Dendritic cell treated with granulocyte-macrophage colony-stimulating factor and Interleukin-4, amounts not matched to agents 40 ng/mL and 50 ng/mL, for 4 days (primary cell): ENCODE measurements at regions not wholly inside any gene's neighbourhood (a gene's known extent, or its start where the extent isn't known, plus 50 kb on each side); places are given as distances from the start of the nearest gene placed in this dataset.

ENCODE experiments used
- H3K27ac Mint-ChIP-seq: one replicate; pipeline ENCODE4 v1.8.0; 2022; ENCODE audit warnings: mild to moderate bottlenecking, mixed read lengths
- H3K27me3 Mint-ChIP-seq: one replicate; pipeline ENCODE4 v1.8.0; 2022; ENCODE audit warnings: mild to moderate bottlenecking, mixed read lengths
- H3K36me3 Mint-ChIP-seq: one replicate; pipeline ENCODE4 v1.8.0; 2022; ENCODE audit warnings: low read depth, mixed read lengths
- H3K4me1 Mint-ChIP-seq: one replicate; pipeline ENCODE4 v1.8.0; 2022; ENCODE audit warnings: low read depth, mixed read lengths
- H3K4me3 Mint-ChIP-seq: one replicate; pipeline ENCODE4 v1.8.0; 2022; ENCODE audit warnings: mild to moderate bottlenecking, moderate library complexity, mixed read lengths
- H3K9me3 Mint-ChIP-seq: one replicate; pipeline ENCODE4 v1.8.0; 2022; ENCODE audit warnings: mixed read lengths
- intact Hi-C: fragments of 100-400 bp; cut with micrococcal nuclease; formaldehyde crosslinking; loops from one replicate; pipeline ENCODE4 v1.15.0; 2022

DNA sequence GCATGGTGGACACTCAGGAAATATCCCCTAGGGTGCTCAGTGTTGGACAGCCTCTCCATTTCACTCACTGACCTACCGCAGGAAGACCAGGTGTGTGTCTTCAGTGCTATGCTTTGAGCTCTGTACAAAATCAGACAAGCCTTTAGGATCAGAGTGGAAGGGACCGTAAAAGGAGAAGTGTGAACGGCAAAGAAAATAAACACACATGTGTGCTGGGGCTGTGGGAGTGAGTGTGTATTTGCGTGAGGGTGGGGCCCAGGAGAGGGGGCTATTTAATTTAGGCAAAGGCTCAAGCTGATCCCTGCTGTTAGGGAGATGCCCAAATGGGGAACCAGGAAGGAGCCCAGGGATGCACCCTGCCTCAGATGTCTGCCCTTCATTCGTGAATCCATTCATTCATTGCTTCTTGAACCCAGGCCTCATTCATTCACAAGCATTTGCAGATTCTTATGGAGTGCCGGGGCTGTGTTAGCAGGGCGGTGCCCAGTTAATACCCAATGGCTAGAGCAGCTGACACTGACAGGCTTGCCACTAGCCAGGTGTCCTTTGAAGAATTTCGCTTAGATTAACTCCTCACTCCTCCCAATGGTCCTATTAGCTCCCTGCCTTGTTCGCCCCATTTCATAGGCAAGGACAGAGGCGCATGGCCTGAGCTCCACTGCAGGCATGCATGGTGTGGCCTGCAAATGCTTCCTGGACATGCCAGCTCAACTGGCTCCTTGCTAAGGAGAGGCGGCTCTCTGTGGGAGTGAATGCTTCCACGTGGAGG, 296.7 kb upstream of the FOXF1 start:
- Mint-ChIP-seq H3K27ac (no peak overlapping the region), H3K27me3 (peaks cover 13% of the 10 kb centered on the region), H3K9me3 (peaks cover 12% of the 10 kb centered on the region), H3K36me3 (no peaks in the 10 kb centered on the region), H3K4me3 (no peak overlapping the region), H3K4me1 (peaks cover 19% of the 10 kb centered on the region)
- intact Hi-C loops, result no loop called here

DNA sequence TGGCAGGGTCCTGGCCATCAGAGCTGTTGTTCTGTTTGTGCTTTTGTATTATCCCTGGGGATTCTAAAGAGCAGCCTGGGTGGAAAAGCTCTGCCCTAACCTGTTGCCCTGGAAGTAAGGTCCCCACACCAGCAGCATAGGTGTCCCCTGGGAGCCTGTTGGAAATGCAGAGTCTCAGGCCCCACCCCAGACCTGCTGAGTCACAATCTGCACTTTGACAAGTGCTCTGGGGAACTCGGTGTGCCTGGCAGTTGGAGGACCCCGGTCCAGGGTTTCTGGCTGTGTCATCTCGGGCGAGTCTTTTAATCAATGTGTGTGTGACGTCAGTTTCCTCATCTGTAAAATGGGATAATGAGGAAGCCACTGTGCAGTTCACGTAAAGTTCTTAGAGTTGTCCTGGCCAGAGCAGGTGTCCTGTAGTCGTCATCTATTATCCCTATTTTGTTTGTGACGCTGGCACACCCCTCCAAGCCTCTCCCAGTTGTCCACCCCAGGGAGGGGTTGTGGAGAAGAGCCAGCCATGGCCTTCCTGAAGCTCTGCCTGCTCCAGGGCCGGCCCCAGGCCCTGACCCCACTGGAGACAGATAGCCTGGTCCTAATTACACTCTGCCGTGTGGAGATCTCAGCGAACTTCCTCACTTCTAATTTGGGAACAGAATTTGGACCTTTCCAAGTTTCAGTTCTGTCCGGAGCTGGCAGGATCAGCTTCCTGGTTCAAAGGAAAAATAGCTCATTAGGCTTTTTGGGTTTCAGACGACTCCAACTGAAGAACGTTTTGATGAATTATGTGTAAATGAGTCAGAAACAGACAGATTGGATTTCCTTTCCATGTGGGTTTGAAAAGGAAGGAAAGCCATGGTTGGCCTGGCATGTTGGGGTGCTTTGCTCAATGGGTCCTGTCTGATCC, 295.7 kb upstream of the FOXF1 start:
- Mint-ChIP-seq H3K4me3 (no peak overlapping the region), H3K27ac (no peak overlapping the region), H3K27me3 (peaks cover 6% of the 10 kb centered on the region), H3K4me1 (peaks cover 19% of the 10 kb centered on the region), H3K36me3 (no peaks in the 10 kb centered on the region), H3K9me3 (peaks cover 12% of the 10 kb centered on the region)
- intact Hi-C loops, result no loop called here

DNA sequence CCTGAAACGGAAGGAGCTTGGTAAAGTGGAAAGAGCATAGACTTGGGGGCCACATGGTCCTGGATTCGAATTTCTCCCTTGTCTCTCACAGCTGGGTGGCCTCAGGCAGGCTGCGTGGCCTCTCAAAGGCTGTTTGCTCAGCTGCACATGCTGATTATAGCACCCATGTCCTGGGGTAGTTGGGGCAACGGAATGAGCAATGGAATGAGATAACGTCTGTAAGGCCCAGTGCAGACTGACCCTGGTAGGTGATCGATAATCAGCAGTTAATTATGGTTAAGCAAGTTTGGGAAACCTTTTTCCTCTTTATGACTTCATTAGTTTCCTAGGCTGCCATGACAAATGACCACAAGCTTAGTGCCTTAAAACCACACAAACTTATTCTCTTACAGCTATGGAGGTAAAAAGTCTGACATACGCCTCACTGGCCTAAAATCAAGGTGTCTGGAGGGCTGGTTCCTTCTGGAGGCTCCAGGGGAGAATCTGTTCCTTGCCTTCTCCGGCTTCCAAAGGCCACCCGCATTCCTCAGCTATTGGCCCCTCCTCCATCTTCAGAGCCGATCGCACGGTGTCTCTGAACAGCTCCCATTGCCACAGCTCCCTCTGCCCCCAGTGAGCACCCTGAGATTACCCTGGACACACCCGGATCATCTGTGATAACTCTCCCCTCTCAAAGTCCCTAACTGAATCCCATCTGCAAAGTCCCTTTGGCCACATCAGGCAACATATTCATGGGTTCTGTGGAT, 294.9 kb upstream of the FOXF1 start:
- no peaks in the 10 kb centered on the region for H3K36me3 Mint-ChIP-seq

GRCh38 chr16:86215979-86216585, 294.2 kb upstream of the FOXF1 start:
- H3K4me1 Mint-ChIP-seq, result peaks cover 19% of the 10 kb centered on the region
- no peak overlapping the region for H3K4me3 Mint-ChIP-seq
- intact Hi-C loops, result no loop called here

More for the DNA sequence above, 294.9 kb upstream of the FOXF1 start:
- Mint-ChIP-seq H3K4me3 (no peak overlapping the region), H3K9me3 (peaks cover 12% of the 10 kb centered on the region), H3K27me3 (peaks cover 7% of the 10 kb centered on the region), H3K27ac (no peak overlapping the region), H3K4me1 (peaks cover 19% of the 10 kb centered on the region)
- intact Hi-C loops, result no loop called here

GRCh38 chr16:86216591-86216990, 293.7 kb upstream of the FOXF1 start:
- H3K4me1 Mint-ChIP-seq, result peaks cover 19% of the 10 kb centered on the region
- peaks cover 11% of the 10 kb centered on the region for H3K9me3 Mint-ChIP-seq
- no peak overlapping the region for H3K4me3 Mint-ChIP-seq
- H3K27ac Mint-ChIP-seq, result no peak overlapping the region
- H3K36me3 Mint-ChIP-seq, result no peaks in the 10 kb centered on the region
- intact Hi-C loops, result no loop called here
- peaks cover 7% of the 10 kb centered on the region for H3K27me3 Mint-ChIP-seq

More at GRCh38 chr16:86215979-86216585, 294.2 kb upstream of the FOXF1 start:
- Mint-ChIP-seq H3K27me3 (peaks cover 7% of the 10 kb centered on the region), H3K9me3 (peaks cover 12% of the 10 kb centered on the region), H3K27ac (no peak overlapping the region), H3K36me3 (no peaks in the 10 kb centered on the region)

DNA sequence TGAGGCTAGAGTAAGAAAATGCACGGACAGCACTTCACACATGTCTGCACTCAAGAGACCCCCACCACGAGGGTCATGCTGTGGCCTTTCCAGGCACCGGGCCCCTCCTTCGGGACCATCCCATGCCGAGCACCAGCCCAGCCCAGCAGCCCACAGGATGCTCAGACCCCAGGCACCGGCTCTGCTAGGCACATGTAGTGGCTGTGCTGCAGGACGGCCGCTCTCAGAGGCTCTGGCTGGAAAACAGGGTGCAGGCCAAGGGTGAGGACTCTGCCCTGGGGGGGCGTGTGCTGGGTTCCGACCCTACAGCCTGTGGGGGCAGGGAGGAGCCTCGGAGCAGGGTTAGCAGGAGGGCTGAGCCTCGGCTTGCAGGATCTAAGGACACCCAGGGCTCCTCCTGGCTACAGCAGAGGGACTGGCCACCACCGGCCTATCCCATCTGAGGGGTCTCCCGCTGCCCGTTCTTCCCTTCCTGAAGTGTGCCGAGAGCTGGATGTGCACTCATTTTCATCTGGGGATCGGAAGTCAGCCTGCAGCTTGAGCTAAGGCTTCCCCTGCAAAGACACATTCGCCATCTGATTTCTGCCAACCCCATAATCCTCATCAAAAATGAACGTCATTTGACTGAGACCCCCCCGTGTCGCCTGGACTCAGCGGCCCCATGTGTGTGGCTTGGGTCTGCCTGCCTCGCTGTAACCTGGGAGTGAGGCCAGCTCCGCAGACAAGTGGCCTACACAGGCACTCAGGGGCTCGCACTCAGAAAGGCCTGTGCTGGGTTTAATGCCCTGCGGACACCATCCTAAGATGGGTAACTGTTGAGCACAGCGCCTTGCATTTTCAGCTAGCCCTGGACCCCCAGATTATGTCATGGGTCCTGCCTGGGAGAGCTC, 293.1 kb upstream of the FOXF1 start:
- Mint-ChIP-seq H3K27me3 (peaks cover 8% of the 10 kb centered on the region), H3K4me3 (no peak overlapping the region), H3K36me3 (no peaks in the 10 kb centered on the region), H3K27ac (no peak overlapping the region), H3K4me1 (peaks cover 19% of the 10 kb centered on the region), H3K9me3 (peaks cover 5% of the 10 kb centered on the region)
- intact Hi-C loops, result no loop called here

GRCh38 chr16:86217891-86218270, 292.4 kb upstream of the FOXF1 start:
- intact Hi-C loops, result no loop called here
- Mint-ChIP-seq H3K9me3 (no peaks in the 10 kb centered on the region), H3K27me3 (peaks cover 7% of the 10 kb centered on the region), H3K27ac (no peak overlapping the region), H3K36me3 (no peaks in the 10 kb centered on the region), H3K4me1 (peaks cover 13% of the 10 kb centered on the region), H3K4me3 (no peak overlapping the region)

DNA sequence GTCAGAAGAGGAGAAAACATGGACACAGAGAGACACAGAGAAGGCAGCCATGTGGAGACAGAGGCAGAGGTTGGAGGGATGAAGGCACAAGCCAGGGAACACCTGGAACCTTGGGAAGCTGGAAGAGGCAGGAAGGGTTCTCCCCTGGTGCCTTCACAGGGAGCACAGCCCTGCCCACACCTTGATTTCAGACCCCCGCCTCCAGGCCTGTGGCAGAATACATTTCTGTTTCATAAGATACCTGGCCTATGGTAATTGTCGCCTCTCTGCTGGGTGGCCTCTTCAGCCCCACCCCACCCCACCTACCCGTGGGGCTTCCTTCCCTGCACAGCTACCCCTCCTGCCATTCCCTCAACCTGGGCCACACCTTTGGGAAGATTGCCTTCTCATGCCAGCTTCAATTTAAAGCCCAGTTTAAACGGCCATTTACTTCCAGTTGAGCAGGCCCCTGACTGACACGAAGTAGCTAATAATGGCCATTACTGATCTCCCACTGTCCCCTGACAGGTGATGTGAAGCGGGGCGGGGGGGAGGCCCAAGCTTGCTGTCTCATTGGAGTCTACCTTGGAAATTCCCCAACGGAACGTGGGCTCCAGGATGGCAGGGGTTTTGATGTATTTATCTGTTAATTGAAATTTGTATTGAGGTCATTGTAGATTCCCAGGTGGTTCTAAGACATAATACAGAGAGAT, 291.7 kb upstream of the FOXF1 start:
- intact Hi-C loops, result no loop called here
- peaks cover 7% of the 10 kb centered on the region for H3K4me1 Mint-ChIP-seq
- H3K27me3 Mint-ChIP-seq, result peaks cover 9% of the 10 kb centered on the region
- H3K4me3 Mint-ChIP-seq, result no peak overlapping the region
- no peak overlapping the region for H3K27ac Mint-ChIP-seq
- H3K36me3 Mint-ChIP-seq, result no peaks in the 10 kb centered on the region
- no peaks in the 10 kb centered on the region for H3K9me3 Mint-ChIP-seq

GRCh38 chr16:86219655-86220445, 290.5 kb upstream of the FOXF1 start:
- peaks cover 4% of the 10 kb centered on the region for H3K4me1 Mint-ChIP-seq
- H3K27me3 Mint-ChIP-seq, result peaks cover 9% of the 10 kb centered on the region
- intact Hi-C loops, result no loop called here
- H3K36me3 Mint-ChIP-seq, result no peaks in the 10 kb centered on the region
- no peaks in the 10 kb centered on the region for H3K9me3 Mint-ChIP-seq
- no peak overlapping the region for H3K27ac Mint-ChIP-seq
- H3K4me3 Mint-ChIP-seq, result no peak overlapping the region

GRCh38 chr16:86220561-86220960, 289.8 kb upstream of the FOXF1 start:
- H3K4me3 Mint-ChIP-seq, result no peak overlapping the region
- H3K27ac Mint-ChIP-seq, result no peak overlapping the region
- H3K4me1 Mint-ChIP-seq, result no peaks in the 10 kb centered on the region
- peaks cover 9% of the 10 kb centered on the region for H3K27me3 Mint-ChIP-seq
- no peaks in the 10 kb centered on the region for H3K9me3 Mint-ChIP-seq
- no peaks in the 10 kb centered on the region for H3K36me3 Mint-ChIP-seq
- intact Hi-C loops, result no loop called here

GRCh38 chr16:86221085-86221484, 289.2 kb upstream of the FOXF1 start:
- Mint-ChIP-seq H3K4me3 (no peak overlapping the region), H3K27me3 (peaks cover 8% of the 10 kb centered on the region), H3K36me3 (no peaks in the 10 kb centered on the region), H3K4me1 (no peaks in the 10 kb centered on the region), H3K27ac (no peak overlapping the region), H3K9me3 (no peaks in the 10 kb centered on the region)
- intact Hi-C loops, result no loop called here

DNA sequence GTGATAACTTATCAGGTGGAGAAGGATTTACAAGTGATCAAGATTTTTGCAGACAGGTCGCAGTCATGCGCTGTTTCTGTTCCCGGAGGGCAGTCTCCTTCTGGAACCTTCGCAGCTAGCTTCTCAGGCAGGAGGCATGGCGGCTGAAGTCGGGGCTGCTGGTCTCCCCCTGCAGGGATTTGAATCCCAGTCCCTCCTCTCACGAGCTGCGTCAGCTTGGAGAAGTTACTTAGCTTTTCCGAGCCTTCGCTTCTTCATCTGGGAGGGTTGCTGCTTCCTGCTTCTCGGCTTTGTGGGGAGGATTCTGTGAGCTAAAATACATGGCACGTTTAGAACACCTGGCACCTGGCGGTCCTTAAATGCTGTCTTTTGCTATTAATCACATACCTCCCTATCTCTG, 287.8 kb upstream of the FOXF1 start:
- H3K36me3 Mint-ChIP-seq, result no peaks in the 10 kb centered on the region
- intact Hi-C loops, result no loop called here
- no peak overlapping the region for H3K4me3 Mint-ChIP-seq
- no peaks in the 10 kb centered on the region for H3K4me1 Mint-ChIP-seq
- no peaks in the 10 kb centered on the region for H3K9me3 Mint-ChIP-seq
- no peak overlapping the region for H3K27ac Mint-ChIP-seq
- peaks cover 12% of the 10 kb centered on the region for H3K27me3 Mint-ChIP-seq
